OCI-LY1 (cell line): ENCODE measurements at regions not wholly inside any gene's neighbourhood (a gene's known extent, or its start where the extent isn't known, plus 50 kb on each side); places are given as distances from the start of the nearest gene placed in this dataset.

Source experiments
- H2AFZ ChIP-seq: fragments of 200-600 bp; sonication (generic), shearing (Covaris generic); 2 replicates; pipeline ENCODE4 v1.6.0; 2014; ENCODE audit warnings: antibody characterized with exemption, mild to moderate bottlenecking, low read length
- H3F3A ChIP-seq: fragments of 200-600 bp; sonication (generic), shearing (Covaris generic); 2 replicates; pipeline ENCODE4 v1.6.0; 2014; ENCODE audit warnings: mild to moderate bottlenecking, antibody characterized with exemption, low read length, moderate library complexity; ENCODE audit not compliant: insufficient read depth
- H3K27ac ChIP-seq: fragments of 200-600 bp; sonication (generic); 2 replicates; pipeline ENCODE4 v1.5.1; 2014; ENCODE audit warnings: low read length, mixed run types, mild to moderate bottlenecking, low read depth; ENCODE audit not compliant: poor library complexity, severe bottlenecking
- H3K27me3 ChIP-seq: fragments of 200-600 bp; sonication (generic); 2 replicates; pipeline ENCODE4 v1.6.0; 2014; ENCODE audit warnings: antibody characterized with exemption, mild to moderate bottlenecking, low read length, moderate library complexity; ENCODE audit not compliant: insufficient read depth
- H3K36me3 ChIP-seq: fragments of 200-600 bp; sonication (generic); 2 replicates; pipeline ENCODE4 v1.6.1; 2014; ENCODE audit warnings: mild to moderate bottlenecking, antibody characterized with exemption, low read length, moderate library complexity, mixed read lengths; ENCODE audit not compliant: insufficient read depth
- H3K4me1 ChIP-seq: fragments of 200-600 bp; sonication (generic); 2 replicates; pipeline ENCODE4 v1.5.1; 2014; ENCODE audit warnings: mild to moderate bottlenecking, low read length, moderate library complexity; ENCODE audit not compliant: insufficient read depth, severe bottlenecking
- H3K4me2 ChIP-seq: fragments of 200-600 bp; sonication (generic), shearing (Covaris generic); 2 replicates; pipeline ENCODE4 v1.6.1; 2014; ENCODE audit warnings: low read length
- H3K4me3 ChIP-seq: fragments of 200-600 bp; sonication (generic); 2 replicates; pipeline ENCODE4 v1.5.1; 2014; ENCODE audit warnings: low read length, low read depth, mild to moderate bottlenecking, mixed read lengths; ENCODE audit not compliant: poor library complexity, severe bottlenecking
- H3K79me2 ChIP-seq: fragments of 200-600 bp; shearing (Covaris generic); 2 replicates; pipeline ENCODE4 v1.6.1; 2016; ENCODE audit warnings: mixed run types, low read length, mixed read lengths; ENCODE audit not compliant: insufficient read depth
- H3K9ac ChIP-seq: fragments of 200-600 bp; sonication (generic), shearing (Covaris generic); 2 replicates; pipeline ENCODE4 v1.6.1; 2014; ENCODE audit warnings: mild to moderate bottlenecking, low read length, mixed read lengths
- H3K9me2 ChIP-seq: fragments of 200-600 bp; sonication (generic), shearing (Covaris generic); 2 replicates; pipeline ENCODE4 v1.6.1; 2014; ENCODE audit warnings: low read depth, mild to moderate bottlenecking, low read length, mixed read lengths
- H3K9me3 ChIP-seq: fragments of 200-600 bp; shearing (Covaris generic); 2 replicates; pipeline ENCODE4 v1.6.1; 2014; ENCODE audit warnings: low read length, mixed read lengths
- H4K20me1 ChIP-seq: fragments of 200-600 bp; sonication (generic), shearing (Covaris generic); 2 replicates; pipeline ENCODE4 v1.6.0; 2016; ENCODE audit warnings: mild to moderate bottlenecking, low read length; ENCODE audit not compliant: insufficient read depth
- CTCF ChIP-seq: fragments of 200-600 bp; sonication (generic), shearing (Covaris generic); IDR thresholded peaks from 2 replicates; pipeline ENCODE4 v1.5.1; 2017; ENCODE audit warnings: mild to moderate bottlenecking, antibody characterized with exemption, low read length, moderate library complexity, mixed read lengths
- EZH2 ChIP-seq: fragments of 200-600 bp; sonication (generic), shearing (Covaris generic); IDR thresholded peaks from 2 replicates; pipeline ENCODE4 v1.8.0; 2017; ENCODE audit warnings: borderline replicate concordance, mixed run types, mild to moderate bottlenecking, antibody characterized with exemption, low read length, moderate library complexity, mixed read lengths

- no peaks in the 10 kb centered on the region for H3K36me3 ChIP-seq
- H3K4me3 ChIP-seq = no peak overlapping the region
- H3F3A ChIP-seq = no peaks in the 10 kb centered on the region
- H3K9me3 ChIP-seq = no peaks in the 10 kb centered on the region
- no peak overlapping the region for H3K27ac ChIP-seq
- no peaks in the 10 kb centered on the region for H3K27me3 ChIP-seq
- no peak overlapping the region for H3K9ac ChIP-seq
- TF ChIP-seq CTCF (no peak), EZH2 (no peak)
- H3K4me1 ChIP-seq = no peaks in the 10 kb centered on the region
- H3K4me2 ChIP-seq = no peak overlapping the region
- H4K20me1 ChIP-seq = no peaks in the 10 kb centered on the region
- no peak overlapping the region for H2AFZ ChIP-seq
- no peaks in the 10 kb centered on the region for H3K9me2 ChIP-seq
- no peaks in the 10 kb centered on the region for H3K79me2 ChIP-seq
Measured at GRCh38 chr10:36373424-36374096, 731.5 kb upstream of the FZD8 start.

GRCh38 chr10:36367362-36367761, 725.3 kb upstream of the FZD8 start:
- Histone ChIP-seq H3F3A (no peaks in the 10 kb centered on the region), H3K36me3 (no peaks in the 10 kb centered on the region), H3K4me2 (no peak overlapping the region), H2AFZ (no peak overlapping the region), H3K9me3 (no peaks in the 10 kb centered on the region), H3K27ac (no peak overlapping the region), H3K79me2 (no peaks in the 10 kb centered on the region), H3K9ac (no peak overlapping the region), H3K9me2 (no peaks in the 10 kb centered on the region), H3K4me1 (no peaks in the 10 kb centered on the region), H3K4me3 (no peak overlapping the region), H3K27me3 (no peaks in the 10 kb centered on the region), H4K20me1 (no peaks in the 10 kb centered on the region)
- TF ChIP-seq EZH2 (no peak), CTCF (no peak)

- H3K27ac ChIP-seq = no peak overlapping the region
- H3K9me2 ChIP-seq = no peaks in the 10 kb centered on the region
- H3K4me3 ChIP-seq = no peak overlapping the region
- H3F3A ChIP-seq = no peaks in the 10 kb centered on the region
- no peaks in the 10 kb centered on the region for H3K36me3 ChIP-seq
- H3K4me1 ChIP-seq = no peaks in the 10 kb centered on the region
- no peaks in the 10 kb centered on the region for H3K79me2 ChIP-seq
- H3K9ac ChIP-seq = no peak overlapping the region
- no peak overlapping the region for H3K4me2 ChIP-seq
- H2AFZ ChIP-seq = no peak overlapping the region
- H3K9me3 ChIP-seq = no peaks in the 10 kb centered on the region
- H4K20me1 ChIP-seq = no peaks in the 10 kb centered on the region
- H3K27me3 ChIP-seq = no peaks in the 10 kb centered on the region
- TF ChIP-seq CTCF (no peak), EZH2 (no peak)
Measured at GRCh38 chr10:36366843-36367242, 724.7 kb upstream of the FZD8 start.
